IPS-NIHi7 (cell line): ENCODE measurements at regions not wholly inside any gene's neighbourhood (a gene's known extent, or its start where the extent isn't known, plus 50 kb on each side); places are given as distances from the start of the nearest gene placed in this dataset.
A peak's percentile ranks its signal among the peaks of the same experiment; 100 is the strongest.

Experiments
- DNase-seq: peaks from one replicate; pipeline ENCODE4 v3.0.0; 2012; ENCODE audit warnings: mixed read lengths; ENCODE audit errors: extremely low spot score

DNA sequence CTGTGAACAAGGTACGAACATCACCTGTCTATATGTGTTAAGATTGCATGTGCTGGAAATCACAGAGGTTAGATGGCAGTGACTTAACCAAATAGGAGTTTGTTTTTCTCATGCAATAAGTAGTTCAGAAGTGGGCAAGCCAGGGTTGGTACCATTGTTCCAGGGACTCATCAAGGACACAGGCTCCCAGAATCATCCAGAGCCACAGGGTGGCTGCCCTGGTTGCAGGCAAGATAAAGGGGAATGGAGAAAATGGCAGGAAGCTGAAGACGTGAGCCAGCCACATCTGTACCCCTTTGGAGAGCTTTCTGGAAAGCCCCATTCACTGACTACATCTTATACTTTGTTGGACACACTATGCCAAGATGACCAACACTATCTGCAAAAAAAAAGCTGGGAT lies 126.0 kb upstream of the IL12B start:
- no peak for DNase-seq

DNA sequence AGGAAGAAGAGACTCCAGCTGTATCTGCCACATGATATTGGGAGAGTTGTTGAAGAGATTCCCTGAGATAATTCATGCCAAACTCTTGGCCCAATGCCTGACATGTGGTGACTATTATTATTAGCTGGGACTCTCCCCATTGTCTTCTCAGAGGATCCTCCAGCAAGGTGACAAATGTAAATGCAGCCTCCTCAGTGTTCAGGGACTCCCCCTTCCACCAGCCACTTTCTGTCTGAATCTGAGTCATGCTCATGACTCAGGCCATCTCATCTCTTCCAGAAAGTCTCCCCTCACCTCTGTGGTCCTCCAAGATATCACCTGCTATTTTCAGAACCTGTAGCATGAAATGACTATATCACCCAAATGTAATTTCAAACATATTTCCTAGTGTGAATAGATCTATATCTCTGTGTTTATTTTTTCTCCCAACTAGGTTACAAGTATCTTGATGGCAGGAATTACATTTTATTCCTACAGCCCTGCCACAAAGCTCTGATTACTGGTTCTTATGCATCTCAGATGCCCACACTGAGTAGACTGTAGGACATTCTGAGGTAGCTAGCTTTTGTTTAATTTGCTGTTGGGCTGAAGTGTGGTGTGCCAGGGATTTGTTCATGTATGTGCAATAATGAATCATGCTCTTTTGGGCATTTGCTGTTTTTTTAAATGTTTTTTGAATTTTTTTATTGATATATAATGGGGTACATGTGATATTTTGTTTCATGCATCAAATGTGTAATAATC lies 126.6 kb upstream of the IL12B start:
- DNase-seq = no peak

DNA sequence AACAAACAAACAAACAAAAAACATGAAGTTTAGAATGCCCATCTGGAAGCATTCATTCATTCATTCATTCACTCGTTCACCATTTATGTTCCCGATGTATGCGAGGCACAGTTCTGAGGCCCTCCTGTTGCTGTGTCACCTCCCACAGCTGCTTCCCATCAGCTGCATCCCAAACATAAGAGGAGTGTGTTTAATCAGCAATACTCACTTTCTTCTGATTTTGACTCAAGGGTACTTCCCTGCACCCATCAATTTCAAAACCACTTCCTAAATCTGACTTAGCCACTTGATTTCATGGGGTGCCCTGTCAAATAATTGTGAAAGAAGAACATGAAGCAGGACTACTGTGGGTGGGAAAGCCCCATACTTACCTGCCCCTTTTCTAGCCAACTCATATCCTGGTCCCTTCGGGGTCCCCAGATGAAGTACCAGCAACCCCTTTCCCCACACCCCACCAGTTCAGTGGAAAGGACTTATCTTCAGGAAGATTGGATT lies 128.0 kb upstream of the IL12B start:
- DNase-seq = no peak

DNA sequence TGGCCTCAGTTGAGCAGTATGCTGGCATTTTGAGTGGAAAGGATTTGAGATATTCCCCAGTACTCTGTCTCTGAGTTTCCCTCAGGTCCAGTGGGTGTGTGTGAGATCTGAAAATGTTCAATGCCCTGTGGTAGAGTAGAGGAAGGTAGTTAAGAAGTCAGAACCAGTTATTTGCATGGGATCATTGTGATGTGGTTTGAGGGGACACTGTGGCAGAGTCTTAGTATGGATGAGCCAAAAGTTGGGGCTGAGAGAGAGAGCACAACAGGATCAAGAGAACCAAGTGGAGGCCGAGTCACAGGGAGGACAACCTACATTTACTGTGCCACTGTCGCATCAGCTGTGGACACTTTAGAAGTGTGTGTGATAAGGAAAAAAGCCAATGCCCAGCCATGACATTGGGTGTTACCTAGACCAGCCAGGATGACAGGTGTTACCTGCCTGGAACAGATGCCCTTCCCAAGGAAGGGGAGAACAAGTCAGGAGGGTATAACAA lies 128.9 kb upstream of the IL12B start:
- no peak for DNase-seq

DNA sequence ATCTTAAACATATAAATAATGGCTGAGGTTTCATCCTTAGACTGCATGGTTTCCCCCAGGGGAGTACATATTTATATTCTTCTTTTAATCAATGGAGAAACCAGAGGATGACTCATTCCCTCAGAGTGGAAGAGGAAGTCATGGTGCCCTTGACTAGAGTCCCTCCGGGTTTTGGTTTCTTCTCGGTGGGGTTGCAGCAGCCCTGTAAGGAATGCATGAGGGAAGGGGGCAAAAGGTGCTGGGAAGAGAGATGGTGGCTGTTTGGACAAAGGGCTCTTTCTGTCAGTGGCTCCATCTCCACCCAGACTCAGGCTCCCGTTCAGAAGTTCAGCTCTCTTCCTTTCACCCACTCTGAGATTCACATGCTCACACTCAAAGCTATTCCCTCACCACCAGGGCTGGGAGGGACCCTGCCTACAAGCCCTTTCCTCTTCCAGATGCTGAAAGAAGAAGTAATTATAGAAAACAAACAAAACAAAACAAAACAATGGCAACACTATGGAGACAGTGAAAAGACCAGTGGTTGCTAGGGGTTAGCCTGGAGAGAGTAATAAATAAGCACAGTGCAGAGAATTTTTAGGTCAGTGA lies 129.8 kb upstream of the IL12B start:
- no peak for DNase-seq

DNA sequence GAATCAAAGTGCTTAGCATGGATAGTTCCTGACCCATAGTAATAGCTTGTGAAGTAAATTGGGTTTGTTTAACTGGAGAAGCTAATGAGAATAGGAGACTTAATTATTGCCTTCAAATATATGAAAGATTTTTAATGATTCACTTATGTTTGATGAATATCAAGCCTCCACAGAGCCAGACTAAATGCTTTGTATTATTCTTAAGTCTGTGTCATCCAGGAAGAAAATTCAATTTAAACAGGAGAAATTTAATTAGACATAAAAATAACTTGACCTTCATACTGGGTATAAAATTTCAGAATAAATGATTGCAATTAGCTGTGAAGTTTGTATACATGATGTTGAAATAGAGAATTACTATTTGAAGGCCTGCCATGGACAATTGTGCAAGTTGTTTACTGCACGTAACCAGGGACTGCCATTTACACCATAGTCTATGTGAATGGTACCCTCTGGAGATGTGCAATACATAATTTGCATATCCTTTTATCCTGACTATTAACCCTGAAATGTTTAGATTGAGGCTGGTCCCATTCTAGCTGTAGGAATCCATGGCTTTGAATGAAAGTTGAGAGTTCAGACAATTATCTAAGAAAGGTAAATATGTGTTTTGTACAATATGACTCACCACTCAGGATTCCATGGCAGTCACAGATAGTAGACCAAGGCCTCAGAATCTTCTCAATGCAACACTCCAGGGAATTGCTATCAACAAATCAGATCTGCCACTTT lies 133.5 kb upstream of the IL12B start:
- no peak for DNase-seq

DNA sequence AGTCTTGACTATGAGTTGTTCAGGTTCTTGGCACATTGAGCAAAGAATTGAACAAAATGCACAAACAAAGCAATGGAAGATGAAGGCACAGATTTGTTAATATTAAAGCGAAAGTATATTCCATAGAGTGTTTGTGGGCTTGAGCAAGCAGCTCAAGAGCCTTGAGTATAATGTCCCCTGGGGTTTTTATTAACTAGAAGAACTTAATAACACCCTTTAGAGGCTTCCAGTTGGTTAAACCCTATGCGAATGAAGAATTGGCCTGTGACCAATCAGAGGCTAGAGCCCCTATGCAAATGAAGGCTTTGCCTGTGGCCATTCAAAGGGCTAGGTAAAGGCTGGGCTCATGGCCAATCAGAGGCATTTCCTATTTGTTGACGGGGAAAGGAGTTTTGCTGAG lies 135.3 kb upstream of the IL12B start:
- DNase-seq = no peak

DNA sequence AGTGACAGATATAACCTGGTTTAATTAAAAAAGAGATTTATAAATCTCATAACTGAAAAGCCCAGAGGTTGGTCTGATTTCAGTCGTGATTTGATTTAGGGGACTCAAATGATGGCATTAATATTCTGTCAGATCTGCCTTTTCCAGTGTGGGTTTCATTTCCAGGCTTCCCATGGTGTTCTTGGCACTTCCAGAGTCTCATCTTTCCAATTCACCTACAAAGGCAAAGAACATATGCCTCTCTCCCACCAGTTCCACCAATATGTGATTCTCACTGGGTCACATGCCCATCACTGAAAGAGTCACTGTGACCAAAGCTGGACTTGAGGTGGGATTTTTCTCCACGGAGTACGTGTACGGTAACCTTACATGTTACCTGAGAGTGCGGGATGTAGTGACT lies 137.4 kb upstream of the IL12B start:
- DNase-seq = no peak

DNA sequence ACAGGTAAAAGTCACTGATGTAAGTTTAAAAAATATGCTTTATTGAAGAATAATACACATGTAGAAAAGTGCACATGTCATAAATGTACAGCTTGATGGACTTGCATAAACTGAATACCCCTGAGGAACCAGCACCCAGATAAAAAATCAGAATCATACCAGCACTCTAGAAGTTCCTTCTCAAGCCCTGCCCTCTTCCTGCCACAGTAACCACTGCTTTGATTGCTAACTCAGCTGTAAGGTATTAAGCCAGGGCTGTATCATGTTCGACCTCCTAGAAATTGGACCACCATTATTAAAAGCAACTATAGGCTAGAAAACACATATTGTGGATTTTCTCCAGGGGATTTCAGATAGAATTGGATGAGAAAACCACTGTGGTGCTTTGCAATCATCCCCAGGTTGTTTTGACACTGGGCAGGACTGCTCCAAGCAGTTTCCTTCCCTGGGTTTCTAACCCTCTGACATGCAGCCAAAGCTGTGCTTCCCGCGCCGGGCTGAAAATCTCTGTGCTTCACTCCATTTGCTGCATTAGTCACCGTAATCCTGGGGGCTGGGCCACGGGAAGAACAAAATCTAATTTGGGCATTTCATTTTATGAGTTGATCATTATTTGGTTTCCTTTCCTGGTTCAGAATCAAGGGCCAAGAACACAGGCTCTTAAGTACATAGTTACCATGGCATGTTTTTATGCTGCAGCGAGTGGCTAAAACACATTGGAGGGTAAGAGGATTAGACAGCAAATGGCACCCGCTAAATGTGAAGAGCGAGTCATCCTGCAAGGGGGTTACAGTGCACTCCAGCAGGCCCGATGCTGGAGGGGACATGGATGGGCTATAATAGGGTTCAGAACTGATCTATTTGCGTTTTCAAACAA lies 139.4 kb upstream of the IL12B start:
- no peak for DNase-seq

DNA sequence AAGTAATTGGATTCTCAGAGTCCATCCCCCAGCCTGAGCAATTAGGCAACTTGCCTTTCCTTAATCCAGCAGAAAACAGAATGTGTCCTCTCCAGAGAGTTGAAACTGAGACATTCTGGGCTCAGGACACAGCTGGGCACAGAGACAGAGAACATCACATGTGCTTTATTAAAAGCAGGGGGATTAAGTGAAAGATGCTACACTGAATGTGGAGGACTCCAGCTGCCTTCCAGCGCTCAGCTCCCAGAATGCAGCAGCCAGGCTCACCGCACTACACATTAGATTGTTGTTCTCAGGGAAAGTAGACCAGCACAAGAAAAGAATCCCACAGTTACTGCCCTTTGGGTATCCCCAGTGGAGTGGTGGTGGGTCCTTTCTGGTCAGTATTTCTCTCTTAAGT lies 141.6 kb upstream of the IL12B start:
- no peak for DNase-seq

DNA sequence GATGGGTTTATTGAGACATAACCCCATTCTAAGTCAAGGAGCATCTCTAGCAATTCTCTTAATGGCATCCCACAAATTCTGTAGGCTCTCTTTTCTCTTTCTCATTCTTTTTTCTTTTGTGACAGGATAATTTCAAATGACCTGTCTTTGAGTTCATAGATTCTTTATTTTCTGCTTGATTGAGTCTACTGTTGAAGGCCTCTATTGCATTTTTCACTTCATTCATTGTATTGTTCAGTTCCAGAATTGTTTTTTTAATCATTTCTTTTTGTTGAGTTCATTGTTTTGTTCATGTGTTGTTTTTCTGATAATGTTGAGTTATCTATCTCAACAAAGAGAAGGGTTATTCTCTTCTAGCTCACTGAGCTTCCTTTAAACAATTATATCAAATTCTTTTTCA lies 144.7 kb upstream of the IL12B start:
- no peak for DNase-seq

DNA sequence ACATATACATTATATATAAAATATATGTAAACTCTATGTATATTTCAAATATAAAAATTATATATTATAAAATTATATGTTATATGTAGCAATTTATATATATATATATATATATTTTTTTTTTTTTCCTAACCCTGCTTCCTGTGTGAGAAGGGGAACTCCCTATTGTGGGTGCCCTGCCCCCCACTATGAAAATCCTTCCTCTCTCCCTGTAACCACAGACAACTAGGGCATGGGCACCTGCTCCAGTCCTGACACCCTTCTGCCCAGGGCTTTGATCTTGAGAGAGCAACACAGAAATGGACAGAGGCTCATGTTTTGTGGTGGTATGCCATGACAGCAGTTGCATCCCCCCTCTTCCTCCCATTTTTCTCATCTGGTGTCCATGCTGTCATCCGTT lies 148.7 kb upstream of the IL12B start:
- DNase-seq = no peak

DNA sequence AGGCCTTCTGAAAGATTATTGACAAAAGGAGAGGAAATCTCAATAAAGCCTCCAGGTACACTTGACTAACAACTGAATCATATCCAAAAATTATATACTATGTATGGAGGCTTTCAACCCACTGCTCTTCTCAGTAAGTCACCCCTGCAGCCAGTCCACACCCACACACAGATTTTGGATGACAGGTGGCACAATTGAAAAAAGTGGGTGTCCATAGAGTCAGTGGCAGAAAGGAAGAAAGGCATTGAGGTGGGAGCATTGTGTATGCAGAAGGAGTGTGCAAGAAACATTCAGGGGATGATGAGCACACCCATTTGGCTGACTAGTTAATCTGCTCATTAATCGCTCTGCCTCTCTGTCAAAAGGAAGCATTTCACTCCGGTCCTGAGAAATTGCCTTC lies 150.6 kb upstream of the IL12B start:
- no peak for DNase-seq

DNA sequence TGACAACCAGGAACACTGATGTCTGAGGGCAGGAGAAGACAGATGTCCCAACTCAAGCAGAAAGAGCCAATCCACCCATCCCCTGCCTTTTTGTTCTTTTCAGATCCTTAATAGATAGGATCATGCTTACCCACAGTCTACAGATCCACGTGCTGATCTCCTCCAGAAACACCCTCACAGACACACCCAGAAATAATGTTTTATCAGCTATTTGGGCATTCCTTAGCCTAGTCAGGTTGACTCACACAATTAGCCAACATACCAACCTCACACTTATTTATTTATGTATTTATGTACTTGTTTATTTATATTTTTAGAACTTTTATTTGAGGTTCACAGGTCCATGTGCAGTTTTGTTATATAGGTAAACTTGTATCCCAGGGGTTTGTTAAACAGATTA lies 151.5 kb upstream of the IL12B start:
- no peak for DNase-seq

DNA sequence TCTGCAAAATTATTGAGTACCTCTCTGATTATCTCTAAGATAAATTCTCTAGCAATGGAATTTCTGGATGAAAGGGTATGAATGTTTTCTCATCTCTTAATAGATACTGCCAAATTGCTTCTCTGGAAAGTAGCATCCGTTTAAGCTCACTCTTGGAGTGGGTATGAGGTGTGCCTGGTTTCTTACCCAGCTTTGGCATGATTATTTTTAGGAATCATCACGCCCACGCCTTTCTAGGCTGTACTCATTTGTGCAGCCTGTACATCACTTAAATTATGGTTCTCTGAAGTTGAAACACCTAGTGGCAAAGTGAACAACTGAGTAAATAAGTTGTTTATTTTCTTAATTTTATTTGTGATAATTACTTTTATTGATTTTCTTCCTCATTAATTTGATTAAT lies 156.5 kb upstream of the IL12B start:
- no peak for DNase-seq

DNA sequence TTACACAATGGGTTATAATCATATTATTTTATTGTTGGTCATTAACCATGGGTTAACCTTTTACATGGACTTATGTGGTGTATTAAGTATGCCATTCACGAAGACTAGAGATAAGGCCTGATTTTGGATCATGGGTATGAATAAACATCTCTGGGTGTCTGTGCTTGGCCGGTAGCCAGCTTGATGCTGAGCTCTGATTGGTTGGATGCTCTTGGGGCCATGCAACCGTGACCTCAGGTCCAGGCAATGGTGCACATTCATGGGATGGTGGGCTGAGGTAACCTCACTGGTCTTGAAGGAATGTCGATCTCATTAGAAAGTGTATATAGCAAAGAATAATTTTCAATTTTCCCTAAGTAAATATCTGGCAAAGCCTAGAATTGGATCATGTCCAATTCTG lies 158.2 kb upstream of the IL12B start:
- DNase-seq = no peak

DNA sequence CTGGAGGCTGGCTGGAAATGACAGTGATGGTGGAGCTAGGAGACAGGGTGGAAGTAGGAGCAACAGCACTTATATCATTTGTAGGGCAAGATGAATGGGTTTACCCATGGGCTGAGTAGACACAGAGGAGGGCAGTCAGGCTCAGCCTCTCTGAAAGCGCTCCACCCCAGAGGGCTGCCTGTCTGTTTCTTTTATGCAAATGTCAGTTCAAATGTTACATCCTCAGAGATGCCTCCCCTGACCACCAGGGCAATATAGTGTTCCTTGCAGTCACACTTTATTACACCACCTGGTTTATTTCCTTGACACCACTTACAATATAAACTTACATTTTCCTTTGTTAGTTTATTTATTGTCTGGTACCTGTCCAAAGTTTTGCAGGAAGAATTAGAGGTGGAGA lies 159.5 kb upstream of the IL12B start:
- DNase-seq = no peak

DNA sequence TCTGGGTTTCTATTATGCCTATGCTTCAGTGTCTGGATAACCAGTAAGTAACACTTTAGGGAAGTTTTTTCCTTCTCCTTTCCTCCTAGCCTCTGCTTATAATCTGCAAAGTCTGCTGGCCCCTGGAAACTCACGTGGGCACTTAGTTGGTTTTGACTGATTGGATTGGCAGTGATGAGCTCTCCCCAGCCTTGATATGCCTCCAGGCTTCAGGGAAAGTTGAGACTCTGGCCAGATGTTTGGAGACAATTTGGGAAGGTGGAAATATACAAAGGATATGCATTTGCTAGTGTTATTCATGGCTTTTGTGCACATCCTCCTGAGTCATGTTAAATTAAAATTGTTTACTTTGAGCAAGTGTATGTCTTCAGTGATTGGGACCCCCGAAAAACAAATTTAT lies 160.2 kb upstream of the IL12B start:
- no peak for DNase-seq

DNA sequence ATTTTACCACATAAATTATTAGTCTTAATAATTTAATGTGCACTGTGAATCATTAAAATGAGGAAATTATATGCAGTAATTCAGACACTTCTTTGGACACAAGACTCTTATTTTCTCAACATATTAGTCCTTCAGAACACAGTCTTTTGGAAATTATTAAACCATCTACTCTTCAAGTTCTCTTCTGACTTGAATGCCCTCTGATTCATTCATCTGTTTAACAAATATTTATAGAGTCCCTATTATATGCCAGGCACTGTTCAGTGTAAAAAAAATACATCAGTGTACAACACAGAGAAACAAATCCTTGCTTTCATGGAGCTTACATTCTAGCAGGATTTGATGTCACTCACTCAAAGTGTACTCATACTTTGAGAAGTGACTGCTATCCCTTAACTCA lies 163.4 kb upstream of the IL12B start:
- DNase-seq = no peak

DNA sequence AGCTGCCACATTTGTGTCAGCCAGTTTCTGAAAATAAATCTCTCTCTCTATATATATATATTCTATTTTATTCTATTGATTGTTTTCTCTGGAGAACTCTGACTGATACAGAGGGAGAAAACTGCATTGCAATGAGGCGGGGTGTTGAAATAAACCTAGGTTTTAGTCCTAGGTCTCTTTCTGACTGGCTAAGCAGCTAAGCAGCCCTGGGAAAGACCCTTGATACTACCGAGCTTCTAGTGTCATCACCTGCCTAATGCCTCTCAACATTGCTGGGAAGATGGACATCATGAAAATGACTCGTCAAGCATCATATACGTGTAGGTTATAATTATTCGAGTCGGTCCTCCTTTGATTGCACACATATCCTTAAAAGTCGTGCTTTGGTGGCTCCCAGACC lies 166.5 kb upstream of the IL12B start:
- DNase-seq = no peak

DNA sequence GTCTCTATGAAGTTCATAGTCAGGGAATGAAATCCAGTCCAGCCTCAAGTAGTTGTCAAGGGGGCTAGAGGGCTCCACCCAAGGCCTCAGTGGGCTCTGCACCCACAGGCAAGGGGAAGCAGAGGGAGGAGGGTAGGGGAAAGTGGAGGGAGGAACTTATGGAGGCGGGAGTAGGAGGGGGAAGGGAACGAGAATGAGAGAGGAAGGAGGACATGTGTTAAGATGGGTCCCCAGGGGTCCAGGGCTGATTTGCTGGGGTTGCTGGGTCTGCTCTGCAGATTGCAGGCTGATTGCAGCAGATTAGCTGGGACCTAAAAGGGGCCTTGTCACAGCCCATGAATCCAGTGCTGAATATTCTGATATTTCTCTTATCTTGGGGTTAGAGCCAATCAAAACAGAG lies 166.9 kb upstream of the IL12B start:
- peak; percentile 30 for DNase-seq

DNA sequence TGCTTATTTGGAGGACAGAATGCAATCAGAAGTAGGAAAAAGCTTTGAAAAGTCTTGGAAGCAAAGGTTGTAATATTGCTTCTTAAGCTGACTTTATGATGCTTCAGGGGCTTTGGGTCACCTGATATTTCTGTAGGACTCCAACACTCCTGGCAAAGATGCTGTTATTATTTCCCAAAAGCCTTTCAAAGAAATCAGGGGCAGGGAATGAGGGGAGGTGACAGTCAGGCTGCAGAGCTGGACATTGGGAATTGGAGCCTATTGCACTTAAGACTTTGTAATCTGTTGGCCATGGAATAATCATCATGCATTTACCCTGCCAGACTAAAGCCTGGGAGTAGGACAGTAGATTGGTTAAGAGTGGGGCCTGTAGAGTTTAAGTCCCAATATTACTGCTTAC lies 168.3 kb upstream of the IL12B start:
- no peak for DNase-seq
